ENCODE measurements at regions not wholly inside any gene's neighbourhood (a gene's known extent, or its start where the extent isn't known, plus 50 kb on each side); places are given as distances from the start of the nearest gene placed in this dataset.

DNA sequence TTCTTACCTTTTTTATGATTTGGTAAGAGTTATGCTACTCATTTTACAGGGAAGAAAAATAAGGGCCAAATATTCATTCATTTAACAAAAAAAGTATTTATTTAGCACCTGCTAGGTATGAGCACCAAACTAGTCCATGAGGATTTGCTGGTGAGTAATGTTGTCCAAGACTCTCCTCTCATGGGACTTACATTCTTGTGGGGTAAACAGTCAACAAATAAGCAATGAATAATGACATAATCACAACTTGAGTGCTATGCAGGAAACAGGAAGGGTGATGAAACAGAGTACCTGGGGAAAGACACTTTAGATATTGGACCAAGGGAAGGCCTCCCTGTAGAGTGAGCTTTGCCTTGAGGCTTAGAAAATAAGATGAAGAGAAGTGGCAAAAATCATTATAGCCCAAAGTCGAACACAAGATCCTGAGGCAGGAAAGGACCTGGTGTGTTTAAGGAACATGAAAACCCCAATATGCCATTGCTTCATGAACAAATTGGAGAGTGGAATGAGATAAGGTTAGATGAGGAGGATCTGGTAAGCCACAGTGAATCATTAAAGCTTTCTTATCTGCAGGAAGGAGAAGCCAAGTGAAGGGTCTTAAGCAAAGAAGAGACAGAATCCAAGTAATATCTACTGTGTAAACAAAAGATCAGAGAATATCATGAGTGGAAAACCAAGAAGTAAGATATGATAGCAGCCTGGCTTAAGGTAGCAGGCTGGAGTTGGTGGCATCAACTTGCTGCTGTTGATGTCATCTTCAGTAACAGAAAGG is 294.5 kb upstream of the NBEA start:
- WGBS, 5 donors = 77 to 94% (median 85%) methylated on average over 1 of the region's 1 CpG
- Histone ChIP-seq H3K4me3 (no peak overlapping the region), H3K9me3 (peaks cover 0 to 23% (median 0%) of the 10 kb centered on the region in 8 donors), H3K27me3 (replicated peaks in 1 of 7) (no peaks in the 10 kb centered on the region), H3K36me3 (no peaks in the 10 kb centered on the region), H3K4me1 (no peaks in the 10 kb centered on the region), H3K27ac (no peak overlapping the region)
- intact Hi-C loops (cut with DNase I; ENCODE audit: low total_unique reads) = no loop called here
- TF ChIP-seq POLR2A (IDR thresholded peaks at IDR 0.05) = no peak
- TF ChIP-seq, protein P1, sequence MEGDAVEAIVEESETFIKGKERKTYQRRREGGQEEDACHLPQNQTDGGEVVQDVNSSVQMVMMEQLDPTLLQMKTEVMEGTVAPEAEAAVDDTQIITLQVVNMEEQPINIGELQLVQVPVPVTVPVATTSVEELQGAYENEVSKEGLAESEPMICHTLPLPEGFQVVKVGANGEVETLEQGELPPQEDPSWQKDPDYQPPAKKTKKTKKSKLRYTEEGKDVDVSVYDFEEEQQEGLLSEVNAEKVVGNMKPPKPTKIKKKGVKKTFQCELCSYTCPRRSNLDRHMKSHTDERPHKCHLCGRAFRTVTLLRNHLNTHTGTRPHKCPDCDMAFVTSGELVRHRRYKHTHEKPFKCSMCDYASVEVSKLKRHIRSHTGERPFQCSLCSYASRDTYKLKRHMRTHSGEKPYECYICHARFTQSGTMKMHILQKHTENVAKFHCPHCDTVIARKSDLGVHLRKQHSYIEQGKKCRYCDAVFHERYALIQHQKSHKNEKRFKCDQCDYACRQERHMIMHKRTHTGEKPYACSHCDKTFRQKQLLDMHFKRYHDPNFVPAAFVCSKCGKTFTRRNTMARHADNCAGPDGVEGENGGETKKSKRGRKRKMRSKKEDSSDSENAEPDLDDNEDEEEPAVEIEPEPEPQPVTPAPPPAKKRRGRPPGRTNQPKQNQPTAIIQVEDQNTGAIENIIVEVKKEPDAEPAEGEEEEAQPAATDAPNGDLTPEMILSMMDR (IDR thresholded peaks at IDR 0.05 in 8 of 11, conservative IDR thresholded peaks at IDR 0.05 in 3 of 11) = no peak
- TF ChIP-seq POLR2AphosphoS5 (IDR thresholded peaks at IDR 0.05) = no peak
- DNase-seq = no peak

DNA sequence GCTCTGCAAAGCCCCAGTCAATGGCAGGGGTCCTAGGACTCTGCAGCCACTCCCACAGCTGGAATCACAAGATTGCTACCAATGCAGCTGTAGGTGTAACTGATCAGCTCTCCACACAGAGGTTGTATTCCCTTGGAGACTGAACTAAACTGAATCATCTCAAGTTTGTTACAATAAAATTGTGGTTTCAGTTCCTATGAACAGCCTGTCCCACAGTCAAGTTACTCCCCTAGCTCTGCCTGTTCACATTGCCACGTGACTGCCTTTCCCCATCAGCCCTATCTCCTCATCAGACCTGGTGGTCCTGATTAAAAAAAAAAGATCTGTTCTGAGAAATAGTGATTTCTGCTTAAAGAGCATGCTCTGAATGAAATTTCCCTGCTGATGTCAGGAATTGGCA is 287.9 kb upstream of the NBEA start:
- DNase-seq = no peak
- Histone ChIP-seq H3K9me3 (peaks cover 0 to 21% (median 0%) of the 10 kb centered on the region in 8 donors), H3K27me3 (replicated peaks in 1 of 7) (no peaks in the 10 kb centered on the region), H3K36me3 (no peaks in the 10 kb centered on the region), H3K27ac (no peak overlapping the region), H3K4me1 (no peaks in the 10 kb centered on the region), H3K4me3 (no peak overlapping the region)
- TF ChIP-seq, protein P1 (IDR thresholded peaks at IDR 0.05 in 8 of 11, conservative IDR thresholded peaks at IDR 0.05 in 3 of 11) = no peak
- TF ChIP-seq POLR2AphosphoS5 (IDR thresholded peaks at IDR 0.05) (no peak), POLR2A (IDR thresholded peaks at IDR 0.05) (no peak)
- intact Hi-C loops (cut with DNase I; ENCODE audit: low total_unique reads) = no loop called here
- 38 to 67% (median 42%) methylated on average over 1 of the region's 1 CpG for WGBS, 5 donors

DNA sequence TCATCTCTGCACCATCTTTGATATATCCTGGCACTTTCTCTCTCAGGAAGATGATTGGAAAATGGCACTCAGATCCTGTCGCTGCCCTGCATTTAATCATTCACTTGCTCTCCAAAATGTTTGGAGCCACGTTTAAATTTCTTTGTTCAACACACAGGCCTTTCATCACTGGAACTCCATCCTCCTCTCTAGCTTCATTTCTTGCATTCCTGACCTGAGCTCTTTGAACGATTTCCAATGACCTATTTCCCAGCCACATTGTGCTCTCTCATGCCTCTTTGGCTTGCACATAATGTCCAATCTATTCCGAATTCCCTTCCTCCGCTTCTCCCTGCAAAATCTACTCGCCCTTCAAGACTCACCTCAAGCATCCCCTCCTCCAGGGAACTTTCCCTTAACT is 287.4 kb upstream of the NBEA start:
- intact Hi-C loops (cut with DNase I; ENCODE audit: low total_unique reads) = no loop called here
- no peak for DNase-seq

DNA sequence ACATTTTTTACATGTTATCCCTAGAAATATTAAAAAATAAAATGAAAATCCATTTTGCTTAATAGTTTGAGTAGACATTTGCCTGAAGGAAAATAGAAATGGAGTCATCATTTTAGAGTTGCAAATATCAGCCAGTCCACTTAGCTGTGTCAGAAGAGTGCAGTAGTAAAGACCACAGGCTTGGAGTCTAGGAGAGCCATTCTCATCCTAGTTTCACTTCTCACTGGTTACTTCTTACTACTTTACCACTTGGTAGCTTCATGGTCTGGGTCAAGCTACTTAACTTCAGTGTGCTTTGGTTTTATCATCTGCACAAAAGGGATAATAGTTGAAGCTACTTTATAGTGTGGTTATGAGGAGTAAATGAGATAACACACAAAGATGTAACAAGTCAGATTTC is 286.5 kb upstream of the NBEA start:
- no peak for DNase-seq
- Histone ChIP-seq H3K27ac (no peak overlapping the region), H3K27me3 (replicated peaks in 1 of 7) (no peaks in the 10 kb centered on the region), H3K36me3 (no peaks in the 10 kb centered on the region), H3K9me3 (peaks cover 0 to 21% (median 0%) of the 10 kb centered on the region in 8 donors), H3K4me3 (no peak overlapping the region), H3K4me1 (no peaks in the 10 kb centered on the region)
- TF ChIP-seq, protein P1 (IDR thresholded peaks at IDR 0.05 in 8 of 11, conservative IDR thresholded peaks at IDR 0.05 in 3 of 11) = no peak
- TF ChIP-seq POLR2AphosphoS5 (IDR thresholded peaks at IDR 0.05) = no peak
- no peak for TF ChIP-seq POLR2A (IDR thresholded peaks at IDR 0.05)
- intact Hi-C loops (cut with DNase I; ENCODE audit: low total_unique reads) = no loop called here

More for the DNA sequence above, 287.4 kb upstream of the NBEA start:
- H3K9me3 ChIP-seq = peaks cover 0 to 21% (median 0%) of the 10 kb centered on the region in 8 donors
- no peak overlapping the region for H3K27ac ChIP-seq
- no peak overlapping the region for H3K4me3 ChIP-seq
- no peaks in the 10 kb centered on the region for H3K36me3 ChIP-seq
- H3K4me1 ChIP-seq = no peaks in the 10 kb centered on the region
- TF ChIP-seq, protein P1 (IDR thresholded peaks at IDR 0.05 in 8 of 11, conservative IDR thresholded peaks at IDR 0.05 in 3 of 11) = no peak
- TF ChIP-seq POLR2AphosphoS5 (IDR thresholded peaks at IDR 0.05) (no peak), POLR2A (IDR thresholded peaks at IDR 0.05) (no peak)
- no peaks in the 10 kb centered on the region for H3K27me3 ChIP-seq (replicated peaks in 1 of 7)
- 67 to 80% (median 69%) methylated on average over 6 of the region's 6 CpGs for WGBS, 5 donors

Data from spleen (tissue), 11 donors.